Nephron (organoid): ENCODE measurements at regions not wholly inside any gene's neighbourhood (a gene's known extent, or its start where the extent isn't known, plus 50 kb on each side); places are given as distances from the start of the nearest gene placed in this dataset.

Source experiments
- H3K27ac Mint-ChIP-seq, 3 experiments: 2 replicates each; pipeline ENCODE4 v1.8.0; 2020; ENCODE audit warnings: mixed read lengths in 3 of 3, mild to moderate bottlenecking in 2 of 3, moderate library complexity in 1 of 3
- H3K27me3 Mint-ChIP-seq: 2 replicates; pipeline ENCODE4 v1.8.0; 2021; ENCODE audit warnings: low read depth, mild to moderate bottlenecking, moderate library complexity, mixed read lengths
- H3K36me3 Mint-ChIP-seq: 2 replicates; pipeline ENCODE4 v1.8.0; 2020; ENCODE audit warnings: low read depth, mixed read lengths
- H3K4me1 Mint-ChIP-seq: 2 replicates; pipeline ENCODE4 v1.8.0; 2020; ENCODE audit warnings: mixed read lengths
- H3K4me3 Mint-ChIP-seq, 3 experiments: 2 replicates each; pipeline ENCODE4 v1.8.0; 2020; ENCODE audit warnings: mild to moderate bottlenecking in 3 of 3, mixed read lengths in 3 of 3, moderate library complexity in 2 of 3
- H3K9me3 Mint-ChIP-seq: 2 replicates; pipeline ENCODE4 v1.8.0; 2020; ENCODE audit warnings: mixed read lengths
- TF ChIP-seq, protein P1 (sequence below), 3 experiments: fragments of 200-600 bp; sonication (generic); IDR thresholded peaks; one replicate each; pipeline ENCODE4 v1.5.0; 2021; ENCODE audit warnings: antibody characterized with exemption in 3 of 3; ENCODE audit not compliant: unreplicated experiment in 3 of 3

DNA sequence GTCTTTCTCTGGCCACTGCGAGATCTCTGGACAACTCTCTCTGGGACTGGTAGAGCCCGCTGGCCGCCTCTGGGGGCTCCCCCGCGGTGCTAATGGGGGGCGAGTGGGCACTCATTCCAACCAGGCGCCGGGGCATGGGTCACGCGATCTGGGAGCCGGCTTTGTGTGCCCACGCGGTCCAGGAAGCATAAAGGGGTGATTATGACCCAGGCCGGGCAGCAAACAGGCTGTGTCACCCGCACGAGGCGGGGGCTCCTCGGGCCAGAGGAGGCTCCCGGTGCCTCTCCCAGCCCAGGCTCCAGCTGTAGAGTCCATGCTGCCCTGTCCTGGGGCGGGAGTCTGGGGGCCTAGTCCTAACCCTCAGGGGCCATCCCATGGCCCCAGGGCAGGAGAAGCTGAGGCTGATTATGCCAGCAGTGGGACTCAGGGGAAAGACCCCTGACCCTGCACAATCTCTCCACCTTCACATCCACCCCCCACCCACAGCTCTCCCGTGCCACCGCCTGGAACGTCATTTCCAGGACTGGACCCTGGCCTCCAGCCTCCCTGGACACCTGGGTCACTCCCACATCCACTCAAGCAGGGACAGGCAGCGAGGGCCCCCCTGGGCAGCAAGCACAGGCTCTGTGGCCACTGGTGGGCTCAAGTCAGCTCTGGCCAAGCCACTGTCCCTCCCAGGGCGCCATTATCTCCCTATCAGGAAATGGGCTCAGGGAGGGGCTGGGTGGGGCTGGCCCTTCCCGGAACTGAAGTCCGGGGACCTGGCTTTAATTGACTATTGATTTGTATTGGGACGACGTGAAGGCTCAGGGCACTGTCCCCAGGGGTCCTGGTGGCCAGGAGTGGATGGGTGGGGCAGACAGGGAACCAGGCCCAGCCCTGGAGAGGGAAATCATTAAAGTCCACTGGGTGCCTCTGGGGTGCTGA is 50.0 kb downstream of the PTPRS start:
- H3K36me3 Mint-ChIP-seq = peaks cover 18% of the 10 kb centered on the region
- peaks cover 26% of the 10 kb centered on the region for H3K4me1 Mint-ChIP-seq
- TF ChIP-seq, protein P1, sequence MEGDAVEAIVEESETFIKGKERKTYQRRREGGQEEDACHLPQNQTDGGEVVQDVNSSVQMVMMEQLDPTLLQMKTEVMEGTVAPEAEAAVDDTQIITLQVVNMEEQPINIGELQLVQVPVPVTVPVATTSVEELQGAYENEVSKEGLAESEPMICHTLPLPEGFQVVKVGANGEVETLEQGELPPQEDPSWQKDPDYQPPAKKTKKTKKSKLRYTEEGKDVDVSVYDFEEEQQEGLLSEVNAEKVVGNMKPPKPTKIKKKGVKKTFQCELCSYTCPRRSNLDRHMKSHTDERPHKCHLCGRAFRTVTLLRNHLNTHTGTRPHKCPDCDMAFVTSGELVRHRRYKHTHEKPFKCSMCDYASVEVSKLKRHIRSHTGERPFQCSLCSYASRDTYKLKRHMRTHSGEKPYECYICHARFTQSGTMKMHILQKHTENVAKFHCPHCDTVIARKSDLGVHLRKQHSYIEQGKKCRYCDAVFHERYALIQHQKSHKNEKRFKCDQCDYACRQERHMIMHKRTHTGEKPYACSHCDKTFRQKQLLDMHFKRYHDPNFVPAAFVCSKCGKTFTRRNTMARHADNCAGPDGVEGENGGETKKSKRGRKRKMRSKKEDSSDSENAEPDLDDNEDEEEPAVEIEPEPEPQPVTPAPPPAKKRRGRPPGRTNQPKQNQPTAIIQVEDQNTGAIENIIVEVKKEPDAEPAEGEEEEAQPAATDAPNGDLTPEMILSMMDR (IDR thresholded peaks at IDR 0.05; ENCODE audit: unreplicated experiment in 3 of 3) = no peak
- no peaks in the 10 kb centered on the region for H3K27me3 Mint-ChIP-seq
- H3K9me3 Mint-ChIP-seq = no peaks in the 10 kb centered on the region
- no peak overlapping the region for H3K27ac Mint-ChIP-seq
- peak overlapping the region; percentile 71 to 89 (median 86) for H3K4me3 Mint-ChIP-seq

DNA sequence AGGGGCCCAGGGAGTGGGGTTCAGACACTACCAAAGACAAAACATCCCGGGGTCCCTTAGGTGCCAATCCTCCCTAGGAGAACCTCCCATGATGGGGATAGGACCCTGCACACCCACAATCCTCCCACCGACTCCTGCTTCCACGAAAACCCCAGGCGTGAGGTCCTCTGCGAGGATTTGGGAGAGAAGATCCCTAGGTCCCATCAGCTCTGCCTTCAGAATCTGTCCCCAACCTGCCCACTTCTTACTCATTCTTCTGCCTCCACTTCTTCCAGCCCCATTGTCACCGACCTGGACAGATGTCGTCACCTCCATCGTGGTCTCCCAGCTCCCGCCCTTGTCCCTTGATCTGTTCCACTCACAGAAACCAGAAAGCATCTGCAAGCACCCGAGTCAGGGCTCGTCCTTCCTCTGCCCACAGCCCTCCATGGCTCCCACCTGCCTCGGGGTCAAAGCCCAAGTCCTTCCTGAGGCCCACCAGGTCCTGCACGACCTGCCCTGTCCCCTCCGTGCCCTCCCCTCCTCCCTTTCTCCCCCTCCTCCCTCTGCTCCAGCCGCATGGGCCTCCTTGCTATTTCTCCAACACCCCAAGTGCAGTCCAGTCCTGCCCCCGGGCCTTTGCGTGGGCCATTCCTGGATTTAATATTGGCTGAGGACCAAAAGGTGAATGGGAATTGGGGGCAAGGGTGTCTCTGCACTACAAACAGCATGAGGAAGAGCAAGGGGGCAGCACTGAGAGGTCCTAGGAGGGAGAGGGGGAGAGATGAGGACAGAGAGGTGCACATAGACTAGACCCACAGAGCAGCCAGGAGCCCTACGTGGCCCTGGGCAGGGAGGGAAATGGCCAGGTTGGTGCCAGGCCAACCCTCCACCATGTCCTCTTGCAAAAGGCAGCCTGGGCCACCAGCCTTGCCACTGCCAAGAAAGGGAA is 51.3 kb downstream of the PTPRS start:
- Mint-ChIP-seq H3K36me3 (peaks cover 27% of the 10 kb centered on the region), H3K9me3 (no peaks in the 10 kb centered on the region), H3K4me3 (peak overlapping the region; percentile 42 to 63 (median 62)), H3K27me3 (no peaks in the 10 kb centered on the region), H3K27ac (peak overlapping the region in 1 of 3 experiments; percentile 27), H3K4me1 (peaks cover 26% of the 10 kb centered on the region)
- TF ChIP-seq, protein P1 (IDR thresholded peaks at IDR 0.05; ENCODE audit: unreplicated experiment in 3 of 3) = no peak

GRCh38 chr19:5288347-5288739 is 52.3 kb downstream of the PTPRS start:
- no peak overlapping the region for H3K27ac Mint-ChIP-seq

GRCh38 chr19:5287066-5287465 is 53.5 kb downstream of the PTPRS start:
- Mint-ChIP-seq H3K4me3 (no peak overlapping the region), H3K27ac (no peak overlapping the region), H3K4me1 (peaks cover 26% of the 10 kb centered on the region), H3K27me3 (no peaks in the 10 kb centered on the region), H3K36me3 (peaks cover 30% of the 10 kb centered on the region), H3K9me3 (no peaks in the 10 kb centered on the region)
- TF ChIP-seq, protein P1 (IDR thresholded peaks at IDR 0.05; ENCODE audit: unreplicated experiment in 3 of 3) = no peak

More at GRCh38 chr19:5288347-5288739, 52.3 kb downstream of the PTPRS start:
- H3K4me3 Mint-ChIP-seq = peak overlapping the region in 1 of 3 experiments; percentile 14
- TF ChIP-seq, protein P1 (IDR thresholded peaks at IDR 0.05; ENCODE audit: unreplicated experiment in 3 of 3) = no peak
- peaks cover 26% of the 10 kb centered on the region for H3K4me1 Mint-ChIP-seq
- H3K9me3 Mint-ChIP-seq = no peaks in the 10 kb centered on the region
- H3K27me3 Mint-ChIP-seq = no peaks in the 10 kb centered on the region
- H3K36me3 Mint-ChIP-seq = peaks cover 27% of the 10 kb centered on the region

GRCh38 chr19:5286465-5287029 is 54.1 kb downstream of the PTPRS start:
- H3K27ac Mint-ChIP-seq = no peak overlapping the region
- peaks cover 21% of the 10 kb centered on the region for H3K4me1 Mint-ChIP-seq
- H3K27me3 Mint-ChIP-seq = no peaks in the 10 kb centered on the region
- peaks cover 35% of the 10 kb centered on the region for H3K36me3 Mint-ChIP-seq
- TF ChIP-seq, protein P1 (IDR thresholded peaks at IDR 0.05; ENCODE audit: unreplicated experiment in 3 of 3) = no peak
- no peaks in the 10 kb centered on the region for H3K9me3 Mint-ChIP-seq
- H3K4me3 Mint-ChIP-seq = no peak overlapping the region
